Muscle of leg (tissue), 3 donors: ENCODE measurements at regions not wholly inside any gene's neighbourhood (a gene's known extent, or its start where the extent isn't known, plus 50 kb on each side); places are given as distances from the start of the nearest gene placed in this dataset.
"Not testable (repeated sequence)": the region's sequence is repeated elsewhere in the genome, so short reads cannot be mapped to it uniquely, and the experiment has no call there.

Source experiments
- DNase-seq: peaks from one replicate; pipeline ENCODE4 v3.0.0; 2013
- H3K27ac ChIP-seq: one replicate; pipeline ENCODE4 v1.5.1; 2013; ENCODE audit warnings: mild to moderate bottlenecking, low read length, control low read depth
- H3K27me3 ChIP-seq: one replicate; pipeline ENCODE4 v1.6.1; 2013; ENCODE audit warnings: low read length; ENCODE audit not compliant: control insufficient read depth, insufficient read depth
- H3K36me3 ChIP-seq: one replicate; pipeline ENCODE4 v1.6.1; 2013; ENCODE audit warnings: low read length; ENCODE audit not compliant: control insufficient read depth, insufficient read depth
- H3K4me1 ChIP-seq: one replicate; pipeline ENCODE4 v1.6.1; 2013; ENCODE audit warnings: low read length; ENCODE audit not compliant: control insufficient read depth, insufficient read depth
- H3K4me3 ChIP-seq: one replicate; pipeline ENCODE4 v1.5.1; 2013; ENCODE audit warnings: low read length, control low read depth
- H3K9me3 ChIP-seq: replicated peaks from 2 replicates; pipeline ENCODE4 v1.6.1; 2013; ENCODE audit warnings: low read depth, low read length; ENCODE audit not compliant: control insufficient read depth
- WGBS: methylation state at CpG from one replicate; pipeline ENCODE4 v1.1.5; 2013; ENCODE audit warnings: missing lambda C conversion rate; ENCODE audit not compliant: insufficient coverage; 5-methylcytosine and 5-hydroxymethylcytosine counted together

DNA sequence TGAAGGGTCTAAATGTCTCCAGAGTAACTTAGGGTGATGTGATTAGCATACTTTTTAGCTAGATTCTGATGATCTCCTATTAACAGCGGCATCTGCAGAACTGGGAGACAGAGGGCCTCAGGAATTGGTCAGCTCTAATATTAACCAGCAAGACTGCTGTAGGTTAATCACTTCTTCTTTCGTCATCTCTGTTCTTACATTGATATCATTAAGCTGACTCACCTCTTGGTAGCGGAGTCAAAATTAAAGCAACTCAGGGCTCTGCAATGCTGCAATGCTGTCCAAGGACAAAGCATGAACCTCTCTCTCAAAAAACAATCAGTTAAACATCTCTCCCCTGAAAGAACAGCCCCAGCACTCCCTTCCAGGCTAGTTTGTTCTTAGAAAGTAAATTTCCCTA is 57.5 kb upstream of the TRA2B start:
- WGBS = 67% methylated on average over 2 of the region's 3 CpGs
- Histone ChIP-seq H3K9me3 (no peaks in the 10 kb centered on the region), H3K4me1 (no peaks in the 10 kb centered on the region), H3K27me3 (peaks cover 2% of the 10 kb centered on the region), H3K36me3 (no peaks in the 10 kb centered on the region), H3K4me3 (no peak overlapping the region), H3K27ac (no peak overlapping the region)
- no peak for DNase-seq

DNA sequence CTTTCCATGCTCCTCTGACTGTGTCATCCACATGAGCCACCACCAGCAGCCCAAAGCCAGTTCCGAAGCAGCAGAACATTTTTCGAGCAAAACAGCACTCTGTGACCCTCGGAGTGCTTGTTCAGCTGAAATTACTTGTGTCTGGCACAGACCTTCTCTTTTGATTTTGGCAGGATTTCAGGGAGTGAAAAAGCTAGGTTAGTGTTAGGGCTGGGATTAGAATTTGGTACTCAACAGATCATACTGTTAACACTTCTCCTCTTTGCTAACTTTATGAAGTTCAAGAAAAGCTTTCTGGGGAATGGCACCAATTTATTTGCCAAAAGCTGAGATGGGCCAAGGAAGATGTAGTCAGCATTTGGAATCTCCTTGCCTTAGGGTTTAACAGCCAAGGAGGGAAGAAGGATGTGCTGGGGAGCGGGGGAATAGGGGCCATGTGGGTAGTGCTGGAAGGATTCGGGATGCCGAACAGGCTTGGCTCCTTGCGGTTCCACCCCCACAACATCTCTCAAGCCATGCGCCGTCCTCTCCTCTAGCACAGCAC is 55.1 kb upstream of the TRA2B start:
- peak; percentile 52 for DNase-seq

DNA sequence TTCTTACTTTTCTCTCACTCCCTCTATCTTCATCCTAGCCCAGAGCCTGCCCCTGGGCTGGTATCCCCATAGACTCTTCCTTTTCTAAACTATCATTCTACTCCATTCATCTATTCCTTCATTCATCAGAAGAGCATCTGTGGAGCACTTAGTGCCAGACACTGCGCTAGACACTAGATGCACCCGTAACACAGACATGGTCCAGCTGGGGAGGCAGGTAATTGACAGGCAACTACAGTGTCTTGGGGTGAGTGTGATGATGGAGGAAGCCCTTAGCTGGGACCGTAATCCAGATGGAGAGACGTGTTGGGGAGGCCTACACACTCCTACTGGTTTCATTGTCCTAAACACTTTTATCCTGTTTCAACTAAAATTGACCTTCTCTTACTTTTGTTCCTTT is 53.2 kb upstream of the TRA2B start:
- H3K4me1 ChIP-seq, H3K36me3 ChIP-seq, H3K27ac ChIP-seq, DNase-seq, H3K9me3 ChIP-seq, H3K27me3 ChIP-seq, H3K4me3 ChIP-seq: not testable (repeated sequence)
- WGBS = no CpG with 5 or more reads among the region's 4 CpGs

More for the DNA sequence above, 55.1 kb upstream of the TRA2B start:
- Histone ChIP-seq H3K4me1 (no peaks in the 10 kb centered on the region), H3K9me3 (no peaks in the 10 kb centered on the region), H3K36me3 (no peaks in the 10 kb centered on the region), H3K27ac (no peak overlapping the region), H3K27me3 (peaks cover 2% of the 10 kb centered on the region), H3K4me3 (no peak overlapping the region)
- WGBS = 35% methylated on average over 6 of the region's 9 CpGs

DNA sequence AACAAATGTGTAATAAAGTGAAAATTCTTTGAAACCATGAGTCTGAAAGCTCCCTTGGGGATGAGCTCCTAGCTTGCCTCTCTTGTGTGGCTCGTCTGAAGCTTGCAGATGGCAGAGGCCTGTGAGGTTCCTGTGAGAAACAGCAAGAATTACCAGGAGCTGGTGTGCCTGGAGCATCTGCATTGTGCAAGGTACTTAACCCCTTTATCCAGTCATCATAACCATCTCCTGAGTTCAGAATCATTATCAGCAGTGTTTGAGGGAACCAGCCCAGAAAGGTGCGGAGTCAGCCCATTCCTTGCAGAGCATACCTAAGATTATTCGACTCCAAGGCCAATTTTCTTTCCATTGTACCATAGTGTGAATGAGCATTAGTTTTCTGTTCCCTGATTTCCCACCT is 51.7 kb upstream of the TRA2B start:
- Histone ChIP-seq H3K4me1 (no peaks in the 10 kb centered on the region), H3K27me3 (no peaks in the 10 kb centered on the region), H3K4me3 (no peak overlapping the region), H3K9me3 (no peaks in the 10 kb centered on the region), H3K36me3 (no peaks in the 10 kb centered on the region), H3K27ac (no peak overlapping the region)
- DNase-seq = no peak
- 50% methylated on average over 1 of the region's 3 CpGs for WGBS

DNA sequence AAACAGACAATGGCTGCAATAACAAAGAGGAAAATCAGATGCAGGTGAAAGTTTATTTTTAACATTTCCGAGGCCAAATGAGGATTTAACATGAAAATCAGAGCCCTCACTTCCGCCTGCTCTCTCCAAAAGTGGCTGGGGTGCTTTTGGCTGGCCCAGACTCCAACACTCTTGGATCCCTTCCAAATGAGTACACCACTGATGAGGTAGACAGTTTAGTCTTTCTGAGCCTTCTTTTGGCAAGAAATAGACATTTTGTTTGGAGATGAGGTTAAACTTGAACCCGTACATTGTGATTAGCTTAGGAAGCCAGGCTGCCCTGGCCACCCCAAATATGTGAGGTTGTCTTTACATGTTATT is 51.0 kb upstream of the TRA2B start:
- H3K4me3 ChIP-seq = no peak overlapping the region
- WGBS = 17% methylated on average over 1 of the region's 3 CpGs
- H3K9me3 ChIP-seq = no peaks in the 10 kb centered on the region
- H3K4me1 ChIP-seq = peaks cover 2% of the 10 kb centered on the region
- peaks cover 1% of the 10 kb centered on the region for H3K27me3 ChIP-seq
- no peak overlapping the region for H3K27ac ChIP-seq
- no peak for DNase-seq
- H3K36me3 ChIP-seq = no peaks in the 10 kb centered on the region

DNA sequence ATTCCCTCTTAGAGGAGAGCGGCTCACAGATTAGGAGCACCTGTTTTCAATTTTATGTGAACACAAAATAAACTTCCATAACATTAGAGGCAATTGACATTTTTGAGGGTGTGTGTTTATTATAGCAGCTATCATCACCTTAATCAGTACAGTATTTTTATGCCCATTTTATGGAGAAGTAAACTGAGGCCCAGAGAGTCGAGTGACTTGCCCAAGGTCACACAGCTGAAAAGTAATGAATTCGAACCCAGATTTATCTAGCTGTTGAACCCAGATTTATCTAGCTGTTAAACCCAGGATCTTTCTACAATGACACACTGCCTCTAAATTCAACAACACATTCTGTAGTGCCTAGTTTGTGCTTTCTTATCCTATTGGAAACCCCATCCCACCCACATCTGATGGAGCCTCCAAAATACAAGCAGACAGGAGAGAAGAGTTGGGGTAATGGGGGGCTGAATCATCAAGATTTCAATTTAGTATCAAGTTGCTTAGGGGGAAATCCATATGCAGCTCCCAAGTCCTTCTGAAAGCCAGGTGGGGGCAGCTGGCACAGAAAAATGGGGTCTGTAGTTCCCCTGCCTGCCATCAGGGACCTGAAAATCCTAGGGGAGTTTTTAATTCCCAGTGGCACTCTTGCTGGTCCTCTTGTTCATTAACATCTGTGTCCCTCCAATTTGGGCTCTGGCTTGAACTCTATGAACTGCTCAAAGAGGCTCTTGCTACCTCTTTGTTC is 50.4 kb upstream of the TRA2B start:
- Histone ChIP-seq H3K27ac (no peak overlapping the region), H3K36me3 (no peaks in the 10 kb centered on the region), H3K4me1 (peaks cover 6% of the 10 kb centered on the region), H3K9me3 (no peaks in the 10 kb centered on the region), H3K4me3 (no peak overlapping the region), H3K27me3 (peaks cover 3% of the 10 kb centered on the region)
- no peak for DNase-seq
- WGBS = 83% methylated on average over 1 of the region's 3 CpGs
